SU-DHL-6 (cell line): ENCODE measurements at regions not wholly inside any gene's neighbourhood (a gene's known extent, or its start where the extent isn't known, plus 50 kb on each side); places are given as distances from the start of the nearest gene placed in this dataset.

Source experiments
- CTCF ChIP-seq: fragments of 200-600 bp; sonication (generic); IDR thresholded peaks from one replicate; pipeline ENCODE4 v1.5.1; 2017; ENCODE audit warnings: antibody characterized with exemption, mild to moderate bottlenecking, low read length, moderate library complexity; ENCODE audit not compliant: insufficient read depth, poor library complexity, severe bottlenecking
- EZH2phosphoT487 ChIP-seq: fragments of 200-600 bp; sonication (generic), shearing (Covaris generic); conservative IDR thresholded peaks from 2 replicates; pipeline ENCODE4 v1.6.1; 2018; ENCODE audit warnings: mild to moderate bottlenecking, antibody characterized with exemption, low read length, moderate library complexity, mixed read lengths

- TF ChIP-seq CTCF, result no peak
- no peak for TF ChIP-seq EZH2phosphoT487
Observed at GRCh38 chr1:98126740-98127139, 205.9 kb upstream of the DPYD start.
